Activated gamma-delta T cell treated with Interleukin-2 at 50 U/mL for 16 hours (primary cell): ENCODE measurements at regions not wholly inside any gene's neighbourhood (a gene's known extent, or its start where the extent isn't known, plus 50 kb on each side); places are given as distances from the start of the nearest gene placed in this dataset.
"Not testable (repeated sequence)": the region's sequence is repeated elsewhere in the genome, so short reads cannot be mapped to it uniquely, and the experiment has no call there.

Source experiments
- DNase-seq: peaks from one replicate; pipeline ENCODE4 v3.0.0-alpha.2; 2020

DNA sequence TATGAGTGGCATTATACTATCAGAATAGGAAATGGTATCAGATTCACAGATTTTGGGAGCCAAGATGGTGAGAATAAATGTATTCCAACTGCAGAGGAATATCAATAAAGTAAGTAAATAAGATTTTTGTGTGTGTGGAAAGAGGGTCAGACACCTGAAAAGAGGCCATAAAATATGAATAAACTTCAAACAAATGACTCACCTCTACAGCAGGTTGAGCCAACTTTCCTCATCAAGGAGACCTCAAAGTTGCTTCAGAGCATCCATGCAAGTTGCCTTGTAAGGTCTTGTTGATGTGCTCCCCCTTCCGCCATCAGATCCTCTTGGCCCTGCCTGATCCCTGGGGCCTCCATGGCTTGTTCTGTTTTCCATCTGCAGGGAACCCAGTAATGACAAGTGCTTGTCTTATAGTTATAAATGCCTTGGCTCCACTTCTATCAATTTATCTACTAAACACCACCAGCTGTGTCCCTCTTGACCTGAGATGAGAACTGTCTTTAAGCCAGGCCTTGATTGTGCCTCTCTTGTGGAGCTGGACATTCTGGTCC, 775.6 kb downstream of the LTN1 start:
- no peak for DNase-seq

DNA sequence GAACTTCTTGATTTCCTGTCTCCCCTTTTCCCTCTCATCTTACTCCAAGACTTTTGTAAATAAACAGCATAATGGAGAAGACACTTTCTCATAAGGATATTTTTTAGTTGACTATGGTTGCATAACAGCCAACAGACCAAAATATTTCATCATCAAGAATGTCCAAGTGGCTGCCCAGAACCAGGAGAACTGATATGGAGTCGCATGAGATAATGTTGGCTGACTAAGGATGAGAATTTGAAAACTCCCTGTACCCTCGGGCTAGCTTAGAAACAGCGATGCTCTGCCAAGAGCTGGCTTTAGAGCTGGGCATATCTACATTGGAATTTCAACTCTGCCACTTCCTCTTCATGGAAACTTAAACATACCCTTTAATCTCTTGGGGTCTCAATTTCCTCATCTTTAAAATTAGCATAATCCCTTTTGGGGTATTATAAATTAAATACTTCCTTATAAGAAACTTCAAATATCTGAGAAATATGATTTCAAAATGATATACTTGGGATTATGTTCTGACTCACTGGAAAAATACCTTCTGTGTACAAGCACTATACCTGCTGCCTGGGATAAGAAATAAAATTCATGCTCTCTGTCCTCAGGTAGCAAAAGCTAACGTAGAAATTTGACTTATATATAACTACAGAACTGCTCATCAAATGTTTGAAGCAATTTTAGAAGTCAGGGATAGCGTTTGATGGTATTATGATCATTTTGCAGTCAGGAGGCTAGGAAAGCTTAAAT, 777.3 kb downstream of the LTN1 start:
- no peak for DNase-seq

DNA sequence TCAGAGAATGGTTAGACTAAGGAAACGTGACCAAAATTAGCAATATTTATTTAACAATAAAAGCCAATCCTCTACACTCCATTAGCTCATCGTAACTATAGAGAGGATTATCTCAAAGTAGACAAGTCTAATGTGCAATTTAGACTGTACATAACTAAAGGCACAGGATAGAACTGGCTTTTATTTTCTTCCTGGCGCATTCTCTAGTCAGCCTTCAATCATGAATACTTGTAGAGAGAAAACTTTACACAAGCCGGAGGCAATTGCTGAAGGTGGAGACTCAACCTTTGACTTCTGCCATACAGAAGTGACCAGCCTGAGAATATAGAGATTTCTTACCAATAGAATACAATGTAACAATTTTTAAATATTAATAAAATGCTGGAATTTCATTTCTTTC, 777.9 kb downstream of the LTN1 start:
- no peak for DNase-seq

DNA sequence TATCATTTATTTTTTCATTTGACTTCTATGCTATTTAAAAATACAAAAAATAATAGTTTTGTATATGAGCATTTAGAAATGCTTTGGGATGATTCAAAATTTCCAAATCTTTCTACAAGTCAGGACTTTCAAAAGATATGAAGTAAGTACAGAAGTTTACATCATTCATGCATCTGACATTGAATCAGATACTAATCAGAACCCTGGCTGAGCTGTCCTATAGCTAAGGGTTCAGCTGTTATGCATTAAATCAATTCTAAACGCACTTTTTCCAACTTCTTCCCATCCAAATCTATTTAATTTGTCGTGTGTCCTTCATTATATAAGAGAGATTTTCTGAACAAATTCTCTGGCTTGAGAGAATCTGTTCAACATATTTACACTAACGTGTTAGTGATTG, 779.4 kb downstream of the LTN1 start:
- no peak for DNase-seq

DNA sequence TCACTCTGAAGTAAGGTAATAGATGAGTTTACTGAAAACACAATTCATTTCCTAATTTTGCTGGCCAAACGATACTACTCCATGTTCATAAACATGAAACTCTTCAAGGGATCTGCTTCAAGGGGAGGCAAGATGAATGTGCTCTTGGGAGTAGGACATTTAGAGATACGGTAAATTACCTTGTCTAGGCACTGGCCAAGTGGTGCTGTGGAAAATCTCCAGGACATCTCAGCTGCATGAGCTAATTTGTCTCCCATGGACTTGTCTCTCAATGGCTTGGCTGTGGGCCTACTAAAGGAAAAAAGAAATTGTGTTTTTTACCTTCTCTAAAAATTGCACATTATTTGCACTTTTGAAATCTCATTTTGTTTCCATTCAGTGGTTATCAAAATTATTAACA, 780.6 kb downstream of the LTN1 start:
- no peak for DNase-seq

DNA sequence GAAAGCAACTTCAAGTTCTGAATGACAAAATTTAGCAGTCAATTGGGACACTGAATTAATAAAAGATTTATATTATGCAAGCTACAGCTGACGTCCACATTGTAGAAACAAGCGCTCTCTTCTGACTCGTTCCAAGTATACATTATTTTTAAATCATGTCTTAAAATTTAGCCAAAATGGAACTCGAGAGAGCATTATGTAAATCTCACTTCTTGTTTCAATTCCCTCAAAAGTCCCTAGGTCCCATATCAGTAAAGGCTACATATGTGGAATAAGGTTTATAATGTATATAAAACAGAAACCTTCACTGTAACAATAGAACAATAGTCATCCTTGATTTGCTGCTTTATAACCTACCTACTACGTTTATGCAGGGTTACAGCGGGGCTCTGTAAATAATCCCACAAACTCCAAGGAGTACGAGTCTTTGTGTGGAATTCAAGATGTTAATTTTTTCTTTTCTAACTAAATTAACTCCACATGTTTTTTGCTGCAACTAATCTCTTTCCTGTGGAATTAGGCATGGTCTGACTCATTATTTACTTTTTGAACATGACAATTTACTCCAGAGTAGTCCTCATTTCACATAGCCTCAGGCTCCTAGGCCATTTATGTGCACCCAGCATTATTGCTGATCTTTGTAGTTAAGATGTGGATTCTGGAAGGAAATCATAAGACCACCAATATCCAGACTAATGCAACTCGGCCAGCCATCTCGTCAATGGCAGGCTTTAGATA, 785.1 kb downstream of the LTN1 start:
- DNase-seq, result no peak

DNA sequence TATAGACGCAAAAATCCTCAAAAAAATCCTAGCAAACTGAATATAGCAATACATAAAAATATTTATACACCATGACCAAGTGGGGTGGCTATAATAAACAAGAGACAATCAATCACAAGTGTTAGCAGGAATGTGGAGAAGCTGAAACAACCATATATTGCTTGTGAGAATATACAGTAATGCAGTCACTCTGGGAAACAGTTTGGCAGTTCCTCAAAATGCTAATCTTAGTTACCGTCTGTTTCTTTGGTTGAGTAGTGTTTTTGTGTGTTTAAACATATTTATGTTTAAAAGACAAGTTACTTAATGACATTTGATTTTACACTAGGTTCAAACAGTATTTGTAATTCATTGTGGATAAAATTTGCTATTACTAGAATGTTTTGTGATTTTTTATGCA, 792.0 kb downstream of the LTN1 start:
- no peak for DNase-seq

DNA sequence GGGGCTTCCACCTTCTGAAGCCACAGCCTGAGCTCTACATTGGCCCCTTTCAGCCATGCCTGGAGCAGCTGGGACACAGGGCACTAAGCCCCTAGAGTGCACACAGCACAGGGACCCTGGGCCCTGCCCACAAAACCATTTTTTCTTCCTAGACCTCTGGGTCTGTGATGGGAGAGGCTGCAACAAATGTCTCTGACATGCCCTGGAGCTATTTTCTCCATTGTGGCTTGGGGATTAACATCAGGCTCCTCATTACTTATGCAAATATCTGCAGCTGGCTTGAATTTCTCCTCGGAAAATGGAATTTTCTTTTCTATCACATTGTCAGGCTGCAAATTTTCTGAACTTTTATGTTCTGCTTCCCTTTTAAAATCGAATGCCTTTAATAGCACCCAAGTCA, 795.7 kb downstream of the LTN1 start:
- no peak for DNase-seq

DNA sequence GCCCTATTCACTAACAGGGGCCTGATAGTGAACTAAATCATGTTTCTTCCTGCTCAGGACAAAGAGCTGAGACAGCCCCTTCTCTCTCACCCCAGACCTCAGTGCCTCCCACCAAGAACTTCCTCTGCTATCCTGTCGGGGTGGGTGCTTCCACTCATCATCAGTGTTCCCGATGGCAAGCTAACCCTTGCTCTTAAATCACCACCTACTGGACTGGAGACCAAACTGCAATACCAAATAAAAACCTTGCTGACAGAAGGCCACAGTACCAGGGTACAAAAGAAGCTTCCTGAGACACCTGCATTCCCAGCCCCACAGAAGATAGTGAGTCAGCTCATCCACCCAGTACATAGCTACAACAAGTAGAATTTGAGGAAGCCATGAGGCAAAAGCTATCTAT, 799.5 kb downstream of the LTN1 start:
- DNase-seq, result no peak

DNA sequence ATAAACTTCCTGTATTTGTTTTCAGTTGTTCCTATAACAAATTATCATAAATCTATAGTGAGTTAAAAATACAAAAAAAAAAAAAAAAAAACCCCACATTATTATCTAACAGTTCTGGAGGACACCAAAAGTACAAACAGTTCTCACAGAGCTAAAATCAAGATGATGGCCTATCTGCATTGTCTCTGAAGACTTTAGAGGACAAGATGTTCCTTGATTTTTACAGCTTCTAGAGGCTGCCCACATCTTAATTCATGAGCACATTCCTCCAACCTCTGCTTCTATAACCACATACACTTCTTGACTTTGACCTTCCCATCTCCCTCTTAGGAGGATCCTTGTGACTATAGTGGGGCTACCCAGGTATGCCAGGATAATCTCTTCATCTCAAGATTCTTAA, 806.1 kb downstream of the LTN1 start:
- no peak for DNase-seq

DNA sequence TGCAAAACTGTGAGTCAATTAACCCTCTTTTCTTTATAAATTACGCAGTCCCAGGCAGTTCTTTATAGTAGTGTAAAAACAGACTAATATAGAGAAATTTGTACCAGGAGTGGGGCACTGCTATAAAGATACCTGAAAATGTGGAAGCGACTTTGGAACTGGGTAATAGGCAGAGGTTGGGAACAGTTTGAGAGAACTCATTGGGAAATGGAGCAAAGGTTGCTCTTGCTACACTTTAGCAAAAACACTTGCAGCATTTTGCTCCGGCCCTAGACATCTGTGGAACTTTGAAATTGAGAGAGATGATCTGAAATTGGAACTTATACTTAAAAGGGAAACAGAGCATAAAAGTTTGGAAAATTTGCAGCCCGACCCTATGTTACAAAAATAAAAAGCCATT, 810.9 kb downstream of the LTN1 start:
- no peak for DNase-seq

DNA sequence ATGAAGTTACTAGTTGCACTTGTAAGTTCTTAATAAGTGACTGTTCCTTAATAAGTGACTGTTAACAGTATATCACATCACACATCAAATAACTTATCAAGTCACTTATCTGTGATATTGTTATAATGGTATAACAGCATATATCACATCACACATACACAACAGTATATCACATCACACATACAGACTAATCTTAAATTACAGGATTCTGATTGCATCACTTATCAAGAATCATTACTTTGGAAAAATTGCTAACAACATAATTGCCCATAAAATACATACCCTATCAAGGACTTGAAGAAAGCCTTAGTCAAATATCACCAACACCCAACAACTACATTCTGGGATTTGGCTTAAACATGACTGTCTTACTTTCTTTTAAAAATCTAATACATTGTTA, 813.5 kb downstream of the LTN1 start:
- no peak for DNase-seq

DNA sequence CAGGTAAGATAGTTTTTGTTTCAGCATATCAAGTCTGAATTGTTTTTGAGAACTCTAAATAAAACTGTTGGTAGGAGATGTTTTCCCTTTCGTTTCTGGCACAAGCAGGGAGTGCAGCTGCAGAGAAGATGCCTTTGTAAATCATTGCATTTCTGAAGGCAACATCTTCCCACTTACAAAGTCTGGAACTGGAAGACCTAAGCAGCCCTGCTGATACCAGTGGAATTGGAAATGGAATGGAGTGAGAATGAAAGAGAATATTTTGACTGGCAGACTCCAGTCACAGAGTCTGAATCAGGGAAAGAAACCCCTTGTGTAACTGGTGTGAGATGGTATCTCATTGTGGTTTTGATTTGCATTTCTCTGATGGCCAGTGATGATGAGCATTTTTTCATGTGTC, 815.6 kb downstream of the LTN1 start:
- DNase-seq, result no peak

DNA sequence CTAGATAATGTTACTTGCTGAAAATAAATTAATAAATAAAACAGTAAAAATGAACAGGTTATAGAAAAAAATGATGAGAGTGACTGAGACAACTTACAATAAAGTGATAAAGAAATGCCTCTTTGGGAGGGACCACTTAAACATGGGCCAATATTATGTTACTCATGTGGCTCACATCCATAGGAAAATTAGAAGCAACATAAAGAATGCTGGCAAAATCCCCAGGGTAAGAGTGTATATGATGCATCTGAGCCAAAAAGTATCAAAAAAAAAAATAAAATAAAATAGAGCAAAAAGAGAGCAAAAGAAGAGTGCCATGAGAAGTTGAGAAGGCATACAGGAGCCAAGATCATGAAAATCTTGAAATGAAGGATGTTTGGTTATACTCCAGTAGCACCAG, 818.0 kb downstream of the LTN1 start:
- no peak for DNase-seq

DNA sequence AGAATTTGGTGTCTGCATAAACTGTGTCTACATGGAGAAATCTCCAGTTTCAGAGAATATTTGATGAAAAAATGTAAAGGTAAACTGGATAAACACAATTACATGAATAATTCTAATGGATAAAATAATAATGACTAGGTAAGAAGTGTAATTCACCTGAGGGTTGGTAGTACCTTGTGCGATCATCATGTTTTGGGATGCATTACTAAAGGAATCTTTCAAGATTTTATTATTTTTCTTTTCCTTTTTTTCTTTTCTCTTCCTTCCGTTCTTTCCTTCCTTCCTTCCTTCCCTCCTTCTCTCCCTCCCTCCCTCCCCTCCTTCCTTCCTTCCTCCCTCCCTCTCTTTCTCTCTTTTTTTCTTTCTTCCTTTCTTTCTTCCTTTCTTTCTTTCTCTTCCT, 818.7 kb downstream of the LTN1 start:
- DNase-seq, result no peak

DNA sequence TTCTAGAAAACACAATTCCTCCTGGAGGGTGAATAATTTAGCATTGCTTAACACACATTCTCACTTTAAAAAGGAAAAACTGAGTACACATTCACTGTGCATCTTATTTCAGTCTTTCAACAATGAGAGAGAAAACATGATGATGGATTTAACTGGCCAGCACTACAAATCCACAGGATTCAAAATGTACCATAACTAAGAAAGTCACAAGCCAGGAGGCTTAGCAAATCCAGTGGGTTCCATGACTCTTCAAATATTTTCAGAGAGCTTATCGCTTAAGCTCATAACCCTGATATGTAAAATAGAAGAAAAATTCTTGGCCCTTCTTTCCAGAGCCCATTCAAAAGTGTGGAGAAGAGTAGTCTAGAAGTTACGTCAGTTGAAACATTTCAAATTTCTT, 820.3 kb downstream of the LTN1 start:
- DNase-seq, result no peak

DNA sequence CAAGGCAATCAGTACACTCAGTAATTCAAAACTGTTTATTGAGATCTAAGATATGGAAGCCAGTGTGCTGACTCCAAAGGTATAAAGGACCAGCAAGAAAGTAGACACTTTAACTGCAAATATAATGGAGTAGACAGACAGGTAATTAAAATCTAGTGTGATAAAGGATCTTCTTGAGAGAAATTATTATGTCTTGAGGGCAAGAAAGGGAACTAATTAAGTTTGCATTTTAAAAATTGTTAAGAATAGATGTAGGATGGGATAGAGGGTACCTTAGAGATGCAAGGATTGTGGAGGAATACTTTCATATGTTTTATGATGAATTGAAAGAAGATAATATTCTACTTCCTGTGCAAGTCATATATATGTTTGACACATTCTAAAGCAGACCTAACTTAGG, 825.3 kb downstream of the LTN1 start:
- DNase-seq, result no peak

DNA sequence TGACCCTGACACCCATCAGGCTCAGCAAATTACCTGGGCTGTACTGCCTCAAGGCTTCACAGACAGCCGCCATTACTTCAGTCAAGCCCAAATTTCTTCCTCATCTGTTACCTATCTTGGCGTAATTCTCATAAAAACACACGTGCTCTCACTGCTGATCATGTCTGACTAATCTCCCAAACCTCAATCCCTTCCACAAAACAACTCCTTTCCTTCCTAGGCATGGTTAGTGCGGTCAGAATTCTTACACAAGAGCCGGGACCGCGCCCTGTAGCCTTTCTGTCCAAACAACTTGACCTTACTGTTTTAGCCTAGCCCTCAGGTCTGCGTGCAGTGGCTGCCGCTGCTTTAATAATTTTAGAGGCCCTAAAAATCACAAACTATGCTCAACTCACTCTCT, 828.2 kb downstream of the LTN1 start:
- not testable (repeated sequence) for DNase-seq

DNA sequence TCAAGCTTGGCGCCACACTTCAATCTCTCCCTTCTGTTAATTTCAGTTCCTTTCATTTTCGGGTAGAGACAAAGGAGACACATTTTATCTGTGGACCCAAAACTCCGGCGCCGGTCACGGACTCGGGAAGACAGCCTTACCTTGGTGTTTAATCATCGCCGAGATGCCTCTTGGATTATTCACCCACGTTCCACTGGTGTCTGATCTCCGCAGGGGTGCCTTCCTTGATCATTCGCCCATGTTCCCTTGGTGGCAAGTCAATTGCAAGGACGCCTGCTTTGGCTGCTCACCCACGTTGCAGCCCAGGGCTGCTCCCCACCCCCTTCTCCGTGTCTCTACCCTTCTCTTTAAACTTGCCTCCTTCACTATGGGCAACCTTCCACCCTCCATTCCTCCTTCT, 830.6 kb downstream of the LTN1 start:
- DNase-seq, result not testable (repeated sequence)

DNA sequence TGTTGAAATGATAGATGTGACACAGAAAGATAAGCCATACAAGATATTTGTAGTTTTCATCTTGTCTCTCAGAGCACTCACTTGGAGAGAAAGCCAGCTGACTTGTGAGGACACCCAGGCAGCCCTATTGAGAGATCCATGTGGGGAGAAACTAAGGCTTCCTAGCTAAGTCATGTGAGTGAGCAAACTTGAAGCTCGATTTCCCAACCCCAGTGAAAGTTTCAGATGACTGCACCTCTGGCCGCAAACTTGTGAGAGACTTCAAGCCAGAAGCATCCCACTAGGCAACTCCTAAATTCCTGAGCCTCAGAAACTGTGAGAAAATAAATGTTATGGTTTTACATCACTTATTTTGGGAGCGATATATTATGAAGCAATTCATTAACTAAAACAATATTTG, 832.3 kb downstream of the LTN1 start:
- DNase-seq, result no peak

DNA sequence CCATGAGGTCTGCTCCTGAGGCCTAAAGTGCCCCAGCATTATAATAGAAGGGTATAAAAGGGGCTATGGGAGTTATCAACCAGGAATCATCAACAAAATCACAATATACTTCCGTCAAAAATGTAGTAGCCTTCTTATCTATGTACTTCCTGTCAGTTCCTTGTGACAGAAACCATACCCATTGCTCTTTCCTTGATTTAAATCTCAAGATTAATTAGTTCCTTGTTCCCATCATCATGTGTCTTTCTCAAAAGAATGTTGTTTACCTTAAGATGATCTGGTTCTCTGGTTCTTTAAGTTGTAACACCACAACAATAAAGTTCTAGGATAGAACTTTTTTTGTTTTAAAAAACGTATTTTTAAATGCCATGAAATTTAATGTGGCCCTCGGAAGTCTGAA, 833.3 kb downstream of the LTN1 start:
- DNase-seq, result no peak

DNA sequence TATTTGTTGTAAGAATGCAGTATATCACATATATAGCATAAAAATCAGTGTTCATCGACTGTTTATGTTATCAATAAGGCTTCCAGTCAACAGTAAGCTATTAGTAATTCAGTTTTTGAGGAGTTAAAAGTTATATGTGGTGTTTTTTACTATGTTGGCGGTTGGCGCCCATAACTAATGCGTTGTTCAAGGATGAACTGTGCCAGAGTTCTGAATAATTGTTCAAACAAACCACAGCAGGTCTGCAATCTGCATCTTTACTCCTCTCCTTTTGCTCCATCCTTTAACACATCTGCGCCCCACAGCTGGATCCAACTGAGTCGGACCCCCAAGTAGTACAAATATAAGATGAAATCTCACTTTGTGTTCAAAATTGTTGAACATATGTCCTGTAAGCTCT, 836.1 kb downstream of the LTN1 start:
- no peak for DNase-seq

DNA sequence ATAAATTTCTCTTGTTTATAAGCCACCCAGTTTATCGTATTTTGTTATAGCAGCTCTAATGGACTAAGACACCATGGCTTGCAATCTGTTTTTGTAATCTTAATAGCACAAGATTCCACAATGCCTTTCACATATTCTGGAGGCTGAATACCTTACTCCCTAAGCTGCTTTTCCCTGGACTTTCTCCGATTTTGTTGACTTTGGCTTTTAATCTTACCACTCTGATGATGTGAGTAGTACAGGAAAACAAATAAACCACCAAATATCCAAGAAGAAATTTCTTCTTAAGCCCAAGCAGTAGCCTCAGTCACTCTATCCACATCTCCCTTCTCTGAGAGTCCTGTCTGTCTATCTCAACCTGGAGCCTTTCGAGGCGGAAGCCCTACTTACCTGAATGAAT, 838.6 kb downstream of the LTN1 start:
- DNase-seq, result no peak

DNA sequence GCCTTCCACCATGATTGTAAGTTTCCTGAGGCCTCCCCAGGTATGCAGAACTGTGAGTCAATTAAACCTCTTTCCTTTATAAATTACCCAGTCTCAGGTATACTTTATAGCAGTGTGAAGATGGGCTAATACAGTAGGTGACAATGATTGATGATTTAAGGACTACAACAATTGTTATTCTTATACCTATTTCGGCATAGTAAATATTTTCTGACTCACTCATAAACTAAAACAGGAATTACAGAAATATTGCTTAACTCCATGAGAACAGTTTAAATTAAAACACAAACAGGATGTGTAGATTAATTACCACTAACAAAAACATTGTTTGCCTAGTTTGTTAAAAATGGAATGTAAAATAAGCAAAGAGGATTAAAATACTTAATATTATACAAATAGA, 839.9 kb downstream of the LTN1 start:
- no peak for DNase-seq

DNA sequence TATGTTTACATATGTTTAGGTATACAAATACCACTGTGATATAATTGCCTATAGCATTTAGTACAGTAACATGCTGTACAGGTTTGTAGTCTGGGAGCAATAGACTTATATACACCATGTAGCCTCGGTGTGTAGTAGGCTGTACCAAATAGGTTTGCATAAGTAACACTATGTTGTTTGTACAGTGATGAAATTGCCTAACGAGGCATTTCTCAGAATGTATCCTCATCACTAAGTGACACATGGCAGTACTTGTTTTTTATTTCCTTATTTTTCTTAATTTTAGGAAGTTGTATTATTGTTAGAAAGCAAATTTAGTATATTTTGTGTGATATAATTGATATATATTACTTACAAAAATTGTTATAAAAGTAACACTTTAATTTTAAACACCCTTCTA, 840.9 kb downstream of the LTN1 start:
- no peak for DNase-seq
